CD4-positive, alpha-beta T cell (primary cell): ENCODE measurements at regions not wholly inside any gene's neighbourhood (a gene's known extent, or its start where the extent isn't known, plus 50 kb on each side); places are given as distances from the start of the nearest gene placed in this dataset.

ENCODE experiments used
- ATAC-seq: fragments of 200-7000 bp; cut with Tn5 transposase; one replicate; pipeline ENCODE4 v1.10.0; 2022; ENCODE audit warnings: mild to moderate bottlenecking; ENCODE audit not compliant: poor library complexity
- CTCF ChIA-PET: fragments of 350-600 bp; sonication (Branson Sonifier 250); formaldehyde crosslinking; loops from one replicate; lab custom pipeline; 2021; ENCODE audit warnings: antibody characterized with exemption, inconsistent platforms; lab: Charles Lee
- POLR2A ChIA-PET: fragments of 350-600 bp; sonication (Branson Sonifier 250); formaldehyde crosslinking; loops from one replicate; lab custom pipeline; 2021; ENCODE audit warnings: antibody characterized with exemption, inconsistent platforms; lab: Charles Lee
- DNase-seq, 14 experiments: peaks; one replicate each; pipeline ENCODE4 v3.0.0-alpha.2; 2013 to 2020; ENCODE audit warnings: mixed read lengths in 2 of 14
- H3K27ac ChIP-seq, 2 donors: one replicate each; pipeline versions ENCODE4 v1.5.1 to v1.7.0; 2013; ENCODE audit warnings: low read length in 2 of 2, low read depth in 1 of 2, mild to moderate bottlenecking in 1 of 2
- H3K27me3 ChIP-seq, 2 experiments: 1 replicate in 1 of 2; 2 replicates in 1 of 2; pipeline versions ENCODE4 v1.6.1 to v1.7.0; 2013; ENCODE audit warnings: low read length in 2 of 2, control low read depth in 1 of 2, mild to moderate bottlenecking in 1 of 2, moderate library complexity in 1 of 2; ENCODE audit not compliant: insufficient read depth in 2 of 2, control insufficient read depth in 1 of 2
- H3K36me3 ChIP-seq: one replicate; pipeline ENCODE4 v1.6.1; 2013; ENCODE audit warnings: low read length, control low read depth; ENCODE audit not compliant: insufficient read depth
- H3K4me1 ChIP-seq: one replicate; pipeline ENCODE4 v1.6.1; 2013; ENCODE audit warnings: low read length, control low read depth; ENCODE audit not compliant: insufficient read depth
- H3K4me3 ChIP-seq: one replicate; pipeline ENCODE4 v1.5.1; 2013; ENCODE audit warnings: mild to moderate bottlenecking, low read length, moderate library complexity
- H3K9me3 ChIP-seq, 2 experiments: 1 replicate in 1 of 2; 2 replicates in 1 of 2; pipeline versions ENCODE4 v1.6.1 to v1.7.0; 2013; ENCODE audit warnings: low read length in 2 of 2, mild to moderate bottlenecking in 2 of 2, control low read depth in 1 of 2, moderate library complexity in 1 of 2; ENCODE audit not compliant: control insufficient read depth in 1 of 2, insufficient read depth in 1 of 2
- H3K27ac Mint-ChIP-seq: one replicate; pipeline ENCODE4 v1.8.0; 2020; ENCODE audit warnings: mixed read lengths
- H3K27me3 Mint-ChIP-seq: one replicate; pipeline ENCODE4 v1.8.0; 2021; ENCODE audit warnings: mixed read lengths
- H3K36me3 Mint-ChIP-seq: one replicate; pipeline ENCODE4 v1.8.0; 2021; ENCODE audit warnings: low read depth, mixed read lengths
- H3K4me1 Mint-ChIP-seq: one replicate; pipeline ENCODE4 v1.8.0; 2021; ENCODE audit warnings: low read depth, mixed read lengths
- H3K4me3 Mint-ChIP-seq: one replicate; pipeline ENCODE4 v1.8.0; 2020; ENCODE audit warnings: mild to moderate bottlenecking, mixed read lengths
- H3K9me3 Mint-ChIP-seq: one replicate; pipeline ENCODE4 v1.8.0; 2020; ENCODE audit warnings: mixed read lengths
- CTCF ChIP-seq: fragments of 200-600 bp; IDR thresholded peaks from one replicate; pipeline ENCODE4 v1.8.0; 2022; ENCODE audit warnings: antibody characterized with exemption, mild to moderate bottlenecking
- intact Hi-C, 2 experiments: fragments of 100-400 bp; cut with DNase I in 1 of 2; cut with micrococcal nuclease in 1 of 2; formaldehyde crosslinking; loops; one replicate each; pipeline versions ENCODE4 v1.15.1 to v1.9.0; 2023 to 2025; cut with DNase I, micrococcal nuclease

- TF ChIP-seq CTCF = no peak
- H3K4me3 Mint-ChIP-seq = no peak overlapping the region
- ChIA-PET CTCF (no interaction called here), POLR2A (no interaction called here)
- no peaks in the 10 kb centered on the region for H3K36me3 Mint-ChIP-seq
- Histone ChIP-seq H3K4me3 (no peak overlapping the region), H3K27ac (no peak overlapping the region), H3K36me3 (no peaks in the 10 kb centered on the region), H3K4me1 (no peaks in the 10 kb centered on the region), H3K9me3 (peaks cover 0 to 3% of the 10 kb centered on the region in 2 experiments), H3K27me3 (no peaks in the 10 kb centered on the region)
- DNase-seq = no peak
- no peak overlapping the region for H3K27ac Mint-ChIP-seq
- no peaks in the 10 kb centered on the region for H3K9me3 Mint-ChIP-seq
- no peaks in the 10 kb centered on the region for H3K4me1 Mint-ChIP-seq
- no peak for ATAC-seq
- intact Hi-C loops = no loop called here
- no peaks in the 10 kb centered on the region for H3K27me3 Mint-ChIP-seq
These were observed 496.8 kb downstream of the GPAM start for GRCh38 chr10:111686796-111687195.

GRCh38 chr10:111698711-111699110 is 484.9 kb downstream of the GPAM start:
- ChIA-PET POLR2A (no interaction called here), CTCF (no interaction called here)
- no peaks in the 10 kb centered on the region for H3K9me3 Mint-ChIP-seq

GRCh38 chr10:111703986-111704385 is 479.6 kb downstream of the GPAM start:
- POLR2A ChIA-PET = no interaction called here
- H3K9me3 ChIP-seq = no peaks in the 10 kb centered on the region
- no peaks in the 10 kb centered on the region for H3K4me1 ChIP-seq
- H3K36me3 ChIP-seq = no peaks in the 10 kb centered on the region
- no peak overlapping the region for H3K27ac Mint-ChIP-seq
- H3K9me3 Mint-ChIP-seq = no peaks in the 10 kb centered on the region
- intact Hi-C loops = no loop called here
- CTCF ChIA-PET = no interaction called here
- no peaks in the 10 kb centered on the region for H3K36me3 Mint-ChIP-seq
- H3K27me3 ChIP-seq = no peaks in the 10 kb centered on the region
- no peaks in the 10 kb centered on the region for H3K4me1 Mint-ChIP-seq
- no peak for ATAC-seq
- no peak overlapping the region for H3K4me3 Mint-ChIP-seq
- no peak overlapping the region for H3K27ac ChIP-seq
- TF ChIP-seq CTCF = no peak
- no peak overlapping the region for H3K4me3 ChIP-seq
- no peak for DNase-seq
- H3K27me3 Mint-ChIP-seq = no peaks in the 10 kb centered on the region

More at GRCh38 chr10:111698711-111699110, 484.9 kb downstream of the GPAM start:
- H3K4me1 Mint-ChIP-seq = no peaks in the 10 kb centered on the region
- Histone ChIP-seq H3K4me1 (no peaks in the 10 kb centered on the region), H3K9me3 (no peaks in the 10 kb centered on the region), H3K27me3 (no peaks in the 10 kb centered on the region), H3K4me3 (no peak overlapping the region), H3K27ac (no peak overlapping the region), H3K36me3 (no peaks in the 10 kb centered on the region)
- H3K27ac Mint-ChIP-seq = no peak overlapping the region
- no peak for TF ChIP-seq CTCF
- intact Hi-C loops = no loop called here
- H3K4me3 Mint-ChIP-seq = no peak overlapping the region
- no peak for ATAC-seq
- DNase-seq = no peak
- no peaks in the 10 kb centered on the region for H3K36me3 Mint-ChIP-seq
- H3K27me3 Mint-ChIP-seq = no peaks in the 10 kb centered on the region
